Gastroesophageal sphincter (tissue), 3 donors: ENCODE measurements at regions not wholly inside any gene's neighbourhood (a gene's known extent, or its start where the extent isn't known, plus 50 kb on each side); places are given as distances from the start of the nearest gene placed in this dataset.

ENCODE experiments used
- EP300 ChIP-seq: sonication (generic); formaldehyde crosslinking; IDR thresholded peaks from one replicate; pipeline ENCODE4 v1.6.1; 2017; ENCODE audit warnings: antibody characterized with exemption, mild to moderate bottlenecking
- POLR2A ChIP-seq, 2 donors: fragments of 450-650 bp; IDR thresholded peaks; one replicate each; pipeline ENCODE4 v1.6.1; 2017; ENCODE audit warnings: antibody characterized with exemption in 2 of 2, mild to moderate bottlenecking in 2 of 2, moderate library complexity in 1 of 2
- TF ChIP-seq, protein P1 (sequence below), 4 experiments: fragments of 200-600 bp in 2 of 4; fragments of 450-650 bp in 2 of 4; sonication (generic) in 1 of 4; IDR thresholded peaks; one replicate each; pipeline ENCODE4 v1.5.1; 2017 to 2019; ENCODE audit warnings: antibody characterized with exemption in 4 of 4, mild to moderate bottlenecking in 2 of 4, moderate library complexity in 2 of 4

DNA sequence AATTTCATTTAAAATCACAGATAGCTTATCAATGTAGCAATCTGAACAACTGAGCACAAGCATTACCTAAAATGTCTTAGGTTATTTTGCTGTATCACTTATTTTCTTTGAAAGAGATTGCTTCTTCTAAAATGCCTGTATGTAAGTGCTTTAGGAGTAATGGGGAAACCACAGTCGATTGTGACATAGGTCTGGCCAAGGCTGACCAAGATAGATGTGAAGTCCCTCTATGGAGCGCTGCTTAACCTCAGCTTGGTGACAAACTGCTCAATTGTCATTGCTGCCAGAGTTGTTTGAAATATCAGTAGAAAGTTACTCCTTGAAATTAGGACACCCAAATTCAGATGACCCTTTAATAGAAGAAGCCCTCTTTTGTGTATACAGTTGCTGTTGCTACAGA, 401.9 kb upstream of the NDST4 start:
- TF ChIP-seq EP300 (no peak), POLR2A (IDR thresholded peaks at IDR 0.05) (no peak)
- TF ChIP-seq, protein P1, sequence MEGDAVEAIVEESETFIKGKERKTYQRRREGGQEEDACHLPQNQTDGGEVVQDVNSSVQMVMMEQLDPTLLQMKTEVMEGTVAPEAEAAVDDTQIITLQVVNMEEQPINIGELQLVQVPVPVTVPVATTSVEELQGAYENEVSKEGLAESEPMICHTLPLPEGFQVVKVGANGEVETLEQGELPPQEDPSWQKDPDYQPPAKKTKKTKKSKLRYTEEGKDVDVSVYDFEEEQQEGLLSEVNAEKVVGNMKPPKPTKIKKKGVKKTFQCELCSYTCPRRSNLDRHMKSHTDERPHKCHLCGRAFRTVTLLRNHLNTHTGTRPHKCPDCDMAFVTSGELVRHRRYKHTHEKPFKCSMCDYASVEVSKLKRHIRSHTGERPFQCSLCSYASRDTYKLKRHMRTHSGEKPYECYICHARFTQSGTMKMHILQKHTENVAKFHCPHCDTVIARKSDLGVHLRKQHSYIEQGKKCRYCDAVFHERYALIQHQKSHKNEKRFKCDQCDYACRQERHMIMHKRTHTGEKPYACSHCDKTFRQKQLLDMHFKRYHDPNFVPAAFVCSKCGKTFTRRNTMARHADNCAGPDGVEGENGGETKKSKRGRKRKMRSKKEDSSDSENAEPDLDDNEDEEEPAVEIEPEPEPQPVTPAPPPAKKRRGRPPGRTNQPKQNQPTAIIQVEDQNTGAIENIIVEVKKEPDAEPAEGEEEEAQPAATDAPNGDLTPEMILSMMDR (IDR thresholded peaks at IDR 0.05), result no peak
